Cardiac muscle cell (in vitro differentiated cells and primary cell): ENCODE measurements at regions not wholly inside any gene's neighbourhood (a gene's known extent, or its start where the extent isn't known, plus 50 kb on each side); places are given as distances from the start of the nearest gene placed in this dataset.

Source experiments
- DNase-seq, 2 donors: peaks; one replicate each; pipeline versions ENCODE4 v3.0.0 to v3.0.0-alpha.2; 2010 to 2017; ENCODE audit warnings: low read depth in 1 of 2, low spot score in 1 of 2
- H3K27ac ChIP-seq: fragments of 200-600 bp; sonication (generic); 2 replicates; pipeline ENCODE4 v1.5.1; 2016
- H3K27me3 ChIP-seq: fragments of 200-600 bp; sonication (generic); 2 replicates; pipeline ENCODE4 v1.6.0; 2016; ENCODE audit warnings: control low read depth
- H3K36me3 ChIP-seq: fragments of 200-600 bp; sonication (generic); 2 replicates; pipeline ENCODE4 v1.5.1; 2016; ENCODE audit warnings: control low read depth
- H3K4me1 ChIP-seq: fragments of 200-600 bp; sonication (generic); 2 replicates; pipeline ENCODE4 v1.8.1; 2017; ENCODE audit warnings: low read depth, mild to moderate bottlenecking, mixed run types
- H3K4me3 ChIP-seq: fragments of 200-600 bp; sonication (generic); 2 replicates; pipeline ENCODE4 v1.5.1; 2016; ENCODE audit warnings: mild to moderate bottlenecking
- H3K9me3 ChIP-seq: fragments of 200-600 bp; sonication (generic); 2 replicates; pipeline ENCODE4 v1.5.1; 2017; ENCODE audit warnings: low read depth, mild to moderate bottlenecking, control low read depth
- CTCF ChIP-seq: IDR thresholded peaks from 2 replicates; pipeline ENCODE4 v1.5.1; 2012; ENCODE audit warnings: low read depth, mild to moderate bottlenecking, low read length

GRCh38 chr11:92453055-92453454, 228.4 kb downstream of the FAT3 start:
- peak in 1 of 2 donors; percentile 65 for DNase-seq
- H3K4me3 ChIP-seq = no peak overlapping the region
- H3K27ac ChIP-seq = no peak overlapping the region
- H3K36me3 ChIP-seq = no peaks in the 10 kb centered on the region
- no peaks in the 10 kb centered on the region for H3K27me3 ChIP-seq
- peaks cover 4% of the 10 kb centered on the region for H3K4me1 ChIP-seq
- TF ChIP-seq CTCF = no peak
- no peaks in the 10 kb centered on the region for H3K9me3 ChIP-seq

GRCh38 chr11:92455210-92455790, 230.7 kb downstream of the FAT3 start:
- no peaks in the 10 kb centered on the region for H3K9me3 ChIP-seq
- H3K4me3 ChIP-seq = no peak overlapping the region
- DNase-seq = no peak
- TF ChIP-seq CTCF = no peak
- no peaks in the 10 kb centered on the region for H3K36me3 ChIP-seq
- no peak overlapping the region for H3K27ac ChIP-seq
- peaks cover 10% of the 10 kb centered on the region for H3K4me1 ChIP-seq
- H3K27me3 ChIP-seq = no peaks in the 10 kb centered on the region

GRCh38 chr11:92457250-92457649, 232.6 kb downstream of the FAT3 start:
- no peak for TF ChIP-seq CTCF
- Histone ChIP-seq H3K4me3 (no peak overlapping the region), H3K4me1 (peaks cover 14% of the 10 kb centered on the region), H3K27me3 (no peaks in the 10 kb centered on the region), H3K27ac (no peak overlapping the region), H3K36me3 (no peaks in the 10 kb centered on the region), H3K9me3 (no peaks in the 10 kb centered on the region)
- no peak for DNase-seq

GRCh38 chr11:92458486-92458885, 233.9 kb downstream of the FAT3 start:
- Histone ChIP-seq H3K9me3 (no peaks in the 10 kb centered on the region), H3K27ac (no peak overlapping the region), H3K4me1 (peaks cover 14% of the 10 kb centered on the region), H3K27me3 (no peaks in the 10 kb centered on the region), H3K4me3 (no peak overlapping the region), H3K36me3 (no peaks in the 10 kb centered on the region)
- TF ChIP-seq CTCF = no peak
- DNase-seq = no peak

GRCh38 chr11:92460213-92460612, 235.6 kb downstream of the FAT3 start:
- Histone ChIP-seq H3K9me3 (no peaks in the 10 kb centered on the region), H3K27me3 (no peaks in the 10 kb centered on the region), H3K4me3 (no peak overlapping the region), H3K4me1 (peaks cover 11% of the 10 kb centered on the region), H3K36me3 (no peaks in the 10 kb centered on the region), H3K27ac (no peak overlapping the region)
- no peak for TF ChIP-seq CTCF
- DNase-seq = no peak

GRCh38 chr11:92461447-92461846, 236.8 kb downstream of the FAT3 start:
- no peak for TF ChIP-seq CTCF
- DNase-seq = no peak
- H3K4me3 ChIP-seq = no peak overlapping the region
- H3K36me3 ChIP-seq = no peaks in the 10 kb centered on the region
- H3K9me3 ChIP-seq = no peaks in the 10 kb centered on the region
- no peaks in the 10 kb centered on the region for H3K27me3 ChIP-seq
- no peak overlapping the region for H3K27ac ChIP-seq
- peaks cover 11% of the 10 kb centered on the region for H3K4me1 ChIP-seq
